Panc1 (cell line): ENCODE measurements at regions not wholly inside any gene's neighbourhood (a gene's known extent, or its start where the extent isn't known, plus 50 kb on each side); places are given as distances from the start of the nearest gene placed in this dataset.

Experiments
- ATAC-seq: fragments of 200-7000 bp; cut with Tn5 transposase; 2 replicates; pipeline ENCODE4 v1.9.1; 2020; ENCODE audit warnings: mild to moderate bottlenecking, moderate library complexity
- BruUV-seq: library from RNA; stranded (reverse); fragments of 400-500 nt; replicated peaks from 2 replicates; lab custom pipeline; 2021; lab: Mats Ljungman, UMichigan
- CTCF ChIA-PET: fragments of 300-600 bp; sonication (Branson Sonifier 250); formaldehyde crosslinking; loops from one replicate; lab custom pipeline; 2022; ENCODE audit warnings: antibody characterized with exemption; lab: Charles Lee
- POLR2A ChIA-PET: fragments of 300-600 bp; sonication (Branson Sonifier 250); formaldehyde crosslinking; loops from one replicate; lab custom pipeline; 2022; ENCODE audit warnings: antibody characterized with exemption; lab: Charles Lee
- DNase-seq: peaks from one replicate; pipeline ENCODE4 v3.0.0-alpha.2; 2010; ENCODE audit warnings: low read depth, low spot score
- H3K27ac ChIP-seq: 2 replicates; pipeline ENCODE4 v1.5.1; 2011; ENCODE audit warnings: mild to moderate bottlenecking, low read length, inconsistent platforms
- H3K27me3 ChIP-seq: fragments of 200-500 bp; sonication (Bioruptor generic); 2 replicates; pipeline ENCODE4 v1.6.0; 2014; ENCODE audit warnings: low read length, inconsistent platforms; ENCODE audit not compliant: control insufficient read depth, insufficient read depth
- H3K36me3 ChIP-seq: fragments of 200-500 bp; sonication (Bioruptor generic); 2 replicates; pipeline ENCODE4 v1.5.1; 2014; ENCODE audit warnings: inconsistent platforms, mild to moderate bottlenecking, low read length, moderate library complexity; ENCODE audit not compliant: control insufficient read depth, insufficient read depth
- H3K4me1 ChIP-seq: 2 replicates; pipeline ENCODE4 v1.5.1; 2011; ENCODE audit warnings: inconsistent platforms, mild to moderate bottlenecking, low read length, moderate library complexity; ENCODE audit not compliant: control insufficient read depth, insufficient read depth
- H3K4me3 ChIP-seq, 2 experiments: 2 replicates each; pipeline ENCODE4 v1.5.1; 2011 to 2012; ENCODE audit warnings: low read depth in 2 of 2, low read length in 2 of 2, mild to moderate bottlenecking in 2 of 2, inconsistent platforms in 1 of 2, moderate library complexity in 1 of 2
- H3K9me3 ChIP-seq: fragments of 200-500 bp; sonication (Bioruptor generic); 2 replicates; pipeline ENCODE4 v1.5.1; 2014; ENCODE audit warnings: low read depth, mild to moderate bottlenecking, inconsistent platforms, low read length, moderate library complexity; ENCODE audit not compliant: control insufficient read depth, insufficient read depth
- POLR2AphosphoS5 ChIP-seq: IDR thresholded peaks from 2 replicates; pipeline ENCODE4 v1.6.1; 2012; ENCODE audit warnings: mild to moderate bottlenecking, low read depth, low read length, moderate library complexity
- SIN3A ChIP-seq: IDR thresholded peaks from 2 replicates; pipeline ENCODE4 v1.6.1; 2012; ENCODE audit warnings: low read depth, mild to moderate bottlenecking, low read length, moderate library complexity, borderline replicate concordance; ENCODE audit not compliant: insufficient read depth
- TCF7L2 ChIP-seq: IDR thresholded peaks from 2 replicates; pipeline ENCODE4 v1.6.1; 2011; ENCODE audit warnings: mild to moderate bottlenecking, low read depth, low read length, inconsistent platforms
- in situ Hi-C: cut with HindIII; loops from 2 replicates; pipeline ENCODE4 v1.10.0; 2016; ENCODE audit warnings: low sequenced_read_pairs, low pct_unique_long_range_greater_than_20kb
- intact Hi-C: fragments of 100-400 bp; cut with micrococcal nuclease; formaldehyde crosslinking; loops from one replicate; pipeline ENCODE4 v1.10.0; 2022; ENCODE audit not compliant: unreplicated experiment
- TF ChIP-seq, protein P1 (sequence below): fragments of 450-650 bp; IDR thresholded peaks from 2 replicates; pipeline ENCODE4 v1.5.1; 2017; ENCODE audit warnings: mild to moderate bottlenecking
- TF ChIP-seq, protein P2 (sequence below), 2 experiments: IDR thresholded peaks; 2 replicates each; pipeline ENCODE4 v1.6.1; 2011 to 2012; ENCODE audit warnings: low read depth in 2 of 2, control low read depth in 1 of 2, low read length in 1 of 2, mild to moderate bottlenecking in 1 of 2, moderate library complexity in 1 of 2; ENCODE audit not compliant: insufficient read depth in 1 of 2

DNA sequence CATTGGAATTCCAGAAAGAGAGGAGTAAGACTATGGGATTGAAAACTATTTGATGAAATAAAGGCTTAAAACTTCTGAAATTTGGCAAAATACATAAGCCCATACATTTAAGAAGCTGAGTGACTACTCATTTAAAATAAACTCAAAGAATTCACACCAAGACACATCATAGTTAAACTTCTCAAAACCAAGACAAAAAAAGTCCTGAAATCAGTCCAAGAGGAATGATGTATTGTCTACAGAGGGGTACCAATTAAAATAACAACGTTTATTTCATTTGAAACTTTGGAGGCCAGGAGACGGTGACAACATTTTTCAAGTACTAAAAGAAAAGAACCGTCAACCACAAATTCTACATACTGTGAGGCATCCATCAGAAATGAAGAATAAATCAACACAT, 841.4 kb upstream of the MAP3K7 start:
- Histone ChIP-seq H3K9me3 (no peaks in the 10 kb centered on the region), H3K27me3 (no peaks in the 10 kb centered on the region), H3K27ac (no peak overlapping the region), H3K4me1 (no peaks in the 10 kb centered on the region), H3K36me3 (no peaks in the 10 kb centered on the region), H3K4me3 (no peak overlapping the region)
- TF ChIP-seq, protein P1, sequence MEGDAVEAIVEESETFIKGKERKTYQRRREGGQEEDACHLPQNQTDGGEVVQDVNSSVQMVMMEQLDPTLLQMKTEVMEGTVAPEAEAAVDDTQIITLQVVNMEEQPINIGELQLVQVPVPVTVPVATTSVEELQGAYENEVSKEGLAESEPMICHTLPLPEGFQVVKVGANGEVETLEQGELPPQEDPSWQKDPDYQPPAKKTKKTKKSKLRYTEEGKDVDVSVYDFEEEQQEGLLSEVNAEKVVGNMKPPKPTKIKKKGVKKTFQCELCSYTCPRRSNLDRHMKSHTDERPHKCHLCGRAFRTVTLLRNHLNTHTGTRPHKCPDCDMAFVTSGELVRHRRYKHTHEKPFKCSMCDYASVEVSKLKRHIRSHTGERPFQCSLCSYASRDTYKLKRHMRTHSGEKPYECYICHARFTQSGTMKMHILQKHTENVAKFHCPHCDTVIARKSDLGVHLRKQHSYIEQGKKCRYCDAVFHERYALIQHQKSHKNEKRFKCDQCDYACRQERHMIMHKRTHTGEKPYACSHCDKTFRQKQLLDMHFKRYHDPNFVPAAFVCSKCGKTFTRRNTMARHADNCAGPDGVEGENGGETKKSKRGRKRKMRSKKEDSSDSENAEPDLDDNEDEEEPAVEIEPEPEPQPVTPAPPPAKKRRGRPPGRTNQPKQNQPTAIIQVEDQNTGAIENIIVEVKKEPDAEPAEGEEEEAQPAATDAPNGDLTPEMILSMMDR: no peak
- TF ChIP-seq TCF7L2 (no peak), SIN3A (no peak), POLR2AphosphoS5 (no peak)
- TF ChIP-seq, protein P2, sequence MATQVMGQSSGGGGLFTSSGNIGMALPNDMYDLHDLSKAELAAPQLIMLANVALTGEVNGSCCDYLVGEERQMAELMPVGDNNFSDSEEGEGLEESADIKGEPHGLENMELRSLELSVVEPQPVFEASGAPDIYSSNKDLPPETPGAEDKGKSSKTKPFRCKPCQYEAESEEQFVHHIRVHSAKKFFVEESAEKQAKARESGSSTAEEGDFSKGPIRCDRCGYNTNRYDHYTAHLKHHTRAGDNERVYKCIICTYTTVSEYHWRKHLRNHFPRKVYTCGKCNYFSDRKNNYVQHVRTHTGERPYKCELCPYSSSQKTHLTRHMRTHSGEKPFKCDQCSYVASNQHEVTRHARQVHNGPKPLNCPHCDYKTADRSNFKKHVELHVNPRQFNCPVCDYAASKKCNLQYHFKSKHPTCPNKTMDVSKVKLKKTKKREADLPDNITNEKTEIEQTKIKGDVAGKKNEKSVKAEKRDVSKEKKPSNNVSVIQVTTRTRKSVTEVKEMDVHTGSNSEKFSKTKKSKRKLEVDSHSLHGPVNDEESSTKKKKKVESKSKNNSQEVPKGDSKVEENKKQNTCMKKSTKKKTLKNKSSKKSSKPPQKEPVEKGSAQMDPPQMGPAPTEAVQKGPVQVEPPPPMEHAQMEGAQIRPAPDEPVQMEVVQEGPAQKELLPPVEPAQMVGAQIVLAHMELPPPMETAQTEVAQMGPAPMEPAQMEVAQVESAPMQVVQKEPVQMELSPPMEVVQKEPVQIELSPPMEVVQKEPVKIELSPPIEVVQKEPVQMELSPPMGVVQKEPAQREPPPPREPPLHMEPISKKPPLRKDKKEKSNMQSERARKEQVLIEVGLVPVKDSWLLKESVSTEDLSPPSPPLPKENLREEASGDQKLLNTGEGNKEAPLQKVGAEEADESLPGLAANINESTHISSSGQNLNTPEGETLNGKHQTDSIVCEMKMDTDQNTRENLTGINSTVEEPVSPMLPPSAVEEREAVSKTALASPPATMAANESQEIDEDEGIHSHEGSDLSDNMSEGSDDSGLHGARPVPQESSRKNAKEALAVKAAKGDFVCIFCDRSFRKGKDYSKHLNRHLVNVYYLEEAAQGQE (IDR thresholded peaks at IDR 0.05; ENCODE audit: insufficient read depth in 1 of 2, low read depth in 2 of 2, low read length in 1 of 2): no peak
- in situ Hi-C loops (no loop called here), intact Hi-C loops (no loop called here)
- ChIA-PET CTCF (no interaction called here), POLR2A (no interaction called here)
- ATAC-seq (no peak), DNase-seq (no peak)
- BruUV-seq: no TSS peak

DNA sequence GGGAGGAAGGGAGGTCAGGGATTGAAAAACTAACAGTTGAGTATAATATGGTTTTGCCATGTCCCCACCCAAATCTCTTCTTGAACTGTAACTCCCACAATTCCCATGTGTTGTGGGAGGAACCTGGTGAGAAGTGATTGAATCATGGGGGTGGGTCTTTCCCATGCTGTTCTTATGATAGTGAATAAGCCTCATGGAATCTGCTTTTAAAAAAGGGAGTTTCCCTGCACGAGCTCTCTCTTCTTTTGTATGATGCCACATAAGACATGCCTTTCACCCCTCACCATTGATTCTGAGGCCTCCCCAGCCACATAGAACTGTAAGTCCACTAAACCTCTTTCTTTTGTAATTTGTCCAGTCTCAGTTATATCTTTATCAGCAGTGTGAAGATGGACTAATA, 833.4 kb upstream of the MAP3K7 start:
- TF ChIP-seq POLR2AphosphoS5: no peak
- TF ChIP-seq, protein P1: no peak
- TF ChIP-seq, protein P2 (IDR thresholded peaks at IDR 0.05; ENCODE audit: insufficient read depth in 1 of 2, low read depth in 2 of 2, low read length in 1 of 2): no peak
- TF ChIP-seq SIN3A: no peak
- TF ChIP-seq TCF7L2: no peak
- Histone ChIP-seq H3K4me3 (no peak overlapping the region), H3K27me3 (no peaks in the 10 kb centered on the region), H3K9me3 (no peaks in the 10 kb centered on the region), H3K27ac (no peak overlapping the region), H3K36me3 (no peaks in the 10 kb centered on the region), H3K4me1 (no peaks in the 10 kb centered on the region)
- no TSS peak for BruUV-seq
- ChIA-PET CTCF (no interaction called here), POLR2A (no interaction called here)
- DNase-seq (no peak), ATAC-seq (no peak)
- intact Hi-C loops (no loop called here), in situ Hi-C loops (no loop called here)
